ENCODE measurements at regions not wholly inside any gene's neighbourhood (a gene's known extent, or its start where the extent isn't known, plus 50 kb on each side); places are given as distances from the start of the nearest gene placed in this dataset.

GRCh38 chr11:113567097-113567496, 91.9 kb upstream of the DRD2 start:
- H4K91ac ChIP-seq (replicated peaks; ENCODE audit: insufficient read length, low read length), result no peak overlapping the region
- H3K14ac ChIP-seq (ENCODE audit: insufficient read length), result no peak overlapping the region
- DNase-seq (ENCODE audit: low read depth in 1 of 2, low spot score in 2 of 2) (no peak), FAIRE-seq (no peak)
- no peaks in the 10 kb centered on the region for H3K9me3 ChIP-seq (ENCODE audit: insufficient read depth in 2 of 2, low read depth in 1 of 2, low read length in 1 of 2)
- H3K79me1 ChIP-seq (ENCODE audit: low read depth, low read length), result no peaks in the 10 kb centered on the region
- H3K4me3 ChIP-seq (ENCODE audit: extremely low read depth in 1 of 4, insufficient read depth in 2 of 4, low read depth in 3 of 4, low read length in 4 of 4), result no peak overlapping the region
- no peak overlapping the region for H3K9ac ChIP-seq (replicated peaks in 1 of 4; ENCODE audit: extremely low read depth in 1 of 4, low read depth in 3 of 4, low read length in 3 of 4)
- peaks cover 7 to 17% (median 11%) of the 10 kb centered on the region in 4 experiments; a peak in 6 of 7 replicates for H3K4me1 ChIP-seq (replicated peaks in 1 of 4; ENCODE audit: control insufficient read depth in 3 of 4, insufficient read depth in 4 of 4, low read length in 3 of 4)
- H2BK120ac ChIP-seq (replicated peaks; ENCODE audit: low read depth, low read length), result no peak overlapping the region
- WGBS, 2 experiments (ENCODE audit: extremely low coverage in 1 of 2, insufficient coverage in 1 of 2, insufficient read length in 1 of 2, insufficient replicate concordance in 2 of 2, low coverage in 1 of 2, low lambda C conversion rate in 2 of 2, missing lambda C conversion rate in 1 of 2), result 88% methylated on average over 7 of the region's 7 CpGs; no CpG with 5 or more reads in 1 of the 2 experiments
- no peaks in the 10 kb centered on the region for H3K36me3 ChIP-seq (ENCODE audit: control insufficient read depth in 2 of 4, insufficient read depth in 4 of 4, low read length in 3 of 4)
- no peak overlapping the region for H2AFZ ChIP-seq (ENCODE audit: low read length)
- POLR2A ChIA-PET (ENCODE audit: partially characterized antibody), result interaction anchor here (1.1 to 1.5 kb wide), 3 partner anchors 11 to 13 kb away, joined by 3 to 6 read pairs (median 4); no protein-coding TSS in a partner anchor
- H4K8ac ChIP-seq (ENCODE audit: extremely low read depth, insufficient read depth, low read length), result no peak overlapping the region; the same call in 1 of the 2 replicates
- H4K20me1 ChIP-seq (replicated peaks in 1 of 2; ENCODE audit: control insufficient read depth in 1 of 2, insufficient read depth in 2 of 2, low read length in 2 of 2), result no peaks in the 10 kb centered on the region
- no peak overlapping the region for H2AK5ac ChIP-seq (ENCODE audit: low read depth, low read length)
- CTCF ChIA-PET (ENCODE audit: partially characterized antibody), result interaction anchor here (0.8 to 2.2 kb wide), 9 partner anchors 9 to 261 kb away, joined by 3 to 9 read pairs (median 5); no protein-coding TSS in a partner anchor
- no peak overlapping the region for H3K18ac ChIP-seq (ENCODE audit: extremely low read depth, low read length)
- H3K4me2 ChIP-seq (ENCODE audit: insufficient read depth in 1 of 2, low read depth in 2 of 2, low read length in 2 of 2), result no peak overlapping the region
- no peak overlapping the region for H2BK15ac ChIP-seq (ENCODE audit: low read length)
- no peak overlapping the region for H2BK5ac ChIP-seq (ENCODE audit: low read depth, low read length)
- H2BK20ac ChIP-seq (ENCODE audit: low read length), result no peak overlapping the region
- no peak overlapping the region for H2BK12ac ChIP-seq (ENCODE audit: low read depth, low read length)
- no peak overlapping the region for H3K56ac ChIP-seq (replicated peaks; ENCODE audit: insufficient read length, low read depth, low read length)
- no peaks in the 10 kb centered on the region for H3K23me2 ChIP-seq (ENCODE audit: low read depth, low read length)
- no peaks in the 10 kb centered on the region for H3K79me2 ChIP-seq (ENCODE audit: control insufficient read depth in 1 of 2, insufficient read depth in 2 of 2, low read length in 2 of 2)
- no peak overlapping the region for H3K23ac ChIP-seq (ENCODE audit: insufficient read length)
- H3K27ac ChIP-seq (ENCODE audit: low read depth, low read length), result no peak overlapping the region
- no peaks in the 10 kb centered on the region for H3K27me3 ChIP-seq (replicated peaks in 1 of 4; ENCODE audit: control insufficient read depth in 3 of 4, extremely low read depth in 1 of 4, insufficient read depth in 3 of 4, low read length in 3 of 4)
- no peak overlapping the region for H4K5ac ChIP-seq (ENCODE audit: insufficient read length, low read depth, low read length)
- no peak overlapping the region for H3K4ac ChIP-seq (replicated peaks; ENCODE audit: insufficient read length, low read depth, low read length)
- TF ChIP-seq ZNF274 (IDR thresholded peaks at IDR 0.05; ENCODE audit: borderline replicate concordance, extremely low read depth, low read length) (no peak), YY1 (IDR thresholded peaks at IDR 0.05; ENCODE audit: low read depth, low read length) (no peak), BCL11A (IDR thresholded peaks at IDR 0.05; ENCODE audit: low read depth in 2 of 2, low read length in 2 of 2) (no peak), KDM4A (IDR thresholded peaks at IDR 0.05; ENCODE audit: low read depth, low read length, severe bottlenecking) (no peak), SAP30 (IDR thresholded peaks at IDR 0.05; ENCODE audit: insufficient read depth, insufficient replicate concordance, low read length) (no peak), TEAD4 (IDR thresholded peaks at IDR 0.05; ENCODE audit: low read depth, low read length) (no peak), TBP (IDR thresholded peaks at IDR 0.05; ENCODE audit: low read depth, low read length) (no peak), BACH1 (IDR thresholded peaks at IDR 0.05; ENCODE audit: low read length) (no peak), GABPA (IDR thresholded peaks at IDR 0.05; ENCODE audit: borderline replicate concordance, insufficient read depth, low read length) (no peak), EP300 (IDR thresholded peaks at IDR 0.05; ENCODE audit: borderline replicate concordance in 1 of 2, low read depth in 2 of 2, low read length in 2 of 2) (no peak), FOSL1 (IDR thresholded peaks at IDR 0.05; ENCODE audit: insufficient read depth, low read depth, low read length) (no peak), TAF1 (IDR thresholded peaks at IDR 0.05; ENCODE audit: low read depth, low read length) (no peak), SP4 (IDR thresholded peaks at IDR 0.05; ENCODE audit: low read length) (no peak), SP2 (IDR thresholded peaks at IDR 0.05; ENCODE audit: low read length) (no peak), RAD21 (IDR thresholded peaks at IDR 0.05 in 1 of 2, conservative IDR thresholded peaks at IDR 0.05 in 1 of 2; ENCODE audit: low read depth in 2 of 2, low read length in 2 of 2) (no peak)

All from H1 (cell line).